Parathyroid adenoma (tissue), 2 donors: ENCODE measurements at regions not wholly inside any gene's neighbourhood (a gene's known extent, or its start where the extent isn't known, plus 50 kb on each side); places are given as distances from the start of the nearest gene placed in this dataset.

Source experiments
- H2AFZ ChIP-seq: fragments of 300-600 bp; sonication (generic); one replicate; pipeline ENCODE4 v1.7.0; 2017; ENCODE audit warnings: antibody characterized with exemption, mild to moderate bottlenecking
- H3K27ac ChIP-seq: fragments of 300-600 bp; sonication (generic); one replicate; pipeline ENCODE4 v1.7.0; 2017
- H3K27me3 ChIP-seq: fragments of 300-600 bp; sonication (generic); one replicate; pipeline ENCODE4 v1.7.0; 2017; ENCODE audit warnings: low read length; ENCODE audit not compliant: control insufficient read depth, insufficient read depth
- H3K36me3 ChIP-seq: fragments of 300-600 bp; sonication (generic); one replicate; pipeline ENCODE4 v1.7.0; 2017; ENCODE audit warnings: low read length; ENCODE audit not compliant: control insufficient read depth, insufficient read depth
- H3K4me1 ChIP-seq: fragments of 300-600 bp; sonication (generic); one replicate; pipeline ENCODE4 v1.7.0; 2017; ENCODE audit warnings: control low read depth
- H3K4me2 ChIP-seq: fragments of 300-600 bp; sonication (generic); one replicate; pipeline ENCODE4 v1.7.0; 2017; ENCODE audit warnings: low read length
- H3K4me3 ChIP-seq: fragments of 300-600 bp; sonication (generic); one replicate; pipeline ENCODE4 v1.7.0; 2017; ENCODE audit warnings: low read depth, low read length
- H3K79me2 ChIP-seq: fragments of 300-600 bp; sonication (generic); one replicate; pipeline ENCODE4 v1.7.0; 2017; ENCODE audit warnings: control low read depth
- H3K9ac ChIP-seq: fragments of 300-600 bp; sonication (generic); one replicate; pipeline ENCODE4 v1.7.0; 2017; ENCODE audit warnings: mild to moderate bottlenecking
- H3K9me3 ChIP-seq: fragments of 300-600 bp; sonication (generic); one replicate; pipeline ENCODE4 v1.7.0; 2017; ENCODE audit warnings: low read length; ENCODE audit not compliant: control insufficient read depth
- TF ChIP-seq, protein P1 (sequence below): fragments of 300-600 bp; sonication (generic); IDR thresholded peaks from one replicate; pipeline ENCODE4 v1.7.0; 2017; ENCODE audit warnings: antibody characterized with exemption, mild to moderate bottlenecking
- donor health status: primary hyperparathyroidism.

GRCh38 chr4:155599596-155599995 is 67.1 kb upstream of the GUCY1A1 start:
- H3K4me1 ChIP-seq = no peaks in the 10 kb centered on the region
- H3K36me3 ChIP-seq = no peaks in the 10 kb centered on the region
- TF ChIP-seq, protein P1, sequence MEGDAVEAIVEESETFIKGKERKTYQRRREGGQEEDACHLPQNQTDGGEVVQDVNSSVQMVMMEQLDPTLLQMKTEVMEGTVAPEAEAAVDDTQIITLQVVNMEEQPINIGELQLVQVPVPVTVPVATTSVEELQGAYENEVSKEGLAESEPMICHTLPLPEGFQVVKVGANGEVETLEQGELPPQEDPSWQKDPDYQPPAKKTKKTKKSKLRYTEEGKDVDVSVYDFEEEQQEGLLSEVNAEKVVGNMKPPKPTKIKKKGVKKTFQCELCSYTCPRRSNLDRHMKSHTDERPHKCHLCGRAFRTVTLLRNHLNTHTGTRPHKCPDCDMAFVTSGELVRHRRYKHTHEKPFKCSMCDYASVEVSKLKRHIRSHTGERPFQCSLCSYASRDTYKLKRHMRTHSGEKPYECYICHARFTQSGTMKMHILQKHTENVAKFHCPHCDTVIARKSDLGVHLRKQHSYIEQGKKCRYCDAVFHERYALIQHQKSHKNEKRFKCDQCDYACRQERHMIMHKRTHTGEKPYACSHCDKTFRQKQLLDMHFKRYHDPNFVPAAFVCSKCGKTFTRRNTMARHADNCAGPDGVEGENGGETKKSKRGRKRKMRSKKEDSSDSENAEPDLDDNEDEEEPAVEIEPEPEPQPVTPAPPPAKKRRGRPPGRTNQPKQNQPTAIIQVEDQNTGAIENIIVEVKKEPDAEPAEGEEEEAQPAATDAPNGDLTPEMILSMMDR = no peak
- no peaks in the 10 kb centered on the region for H3K79me2 ChIP-seq
- no peaks in the 10 kb centered on the region for H3K27me3 ChIP-seq
- no peak overlapping the region for H3K4me2 ChIP-seq
- no peak overlapping the region for H3K4me3 ChIP-seq
- H3K9ac ChIP-seq = no peak overlapping the region
- H3K27ac ChIP-seq = no peak overlapping the region
- H3K9me3 ChIP-seq = peaks cover 3% of the 10 kb centered on the region
- no peak overlapping the region for H2AFZ ChIP-seq

DNA sequence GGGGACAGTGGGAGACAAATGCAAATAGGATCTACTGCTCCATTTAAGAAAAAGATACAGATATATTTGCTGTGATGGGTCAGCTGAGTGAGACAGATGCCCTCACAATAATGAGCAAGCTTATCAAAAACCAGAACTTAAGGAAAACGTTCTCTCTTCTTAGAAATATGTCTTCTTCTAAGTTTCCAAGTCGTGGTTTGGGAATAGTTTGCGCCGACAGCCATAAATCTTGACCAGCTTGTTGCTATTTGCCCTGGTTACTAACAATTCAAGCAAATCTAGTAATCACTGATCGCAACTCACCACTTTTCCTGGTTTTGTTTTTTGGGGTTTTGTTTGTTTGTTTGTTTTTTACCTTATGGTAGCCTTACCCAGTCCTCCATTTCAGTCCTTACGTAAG is 67.6 kb upstream of the GUCY1A1 start:
- Histone ChIP-seq H2AFZ (no peak overlapping the region), H3K4me3 (no peak overlapping the region), H3K79me2 (no peaks in the 10 kb centered on the region), H3K4me2 (no peak overlapping the region), H3K36me3 (no peaks in the 10 kb centered on the region), H3K27ac (no peak overlapping the region), H3K4me1 (no peaks in the 10 kb centered on the region), H3K27me3 (no peaks in the 10 kb centered on the region), H3K9me3 (peaks cover 3% of the 10 kb centered on the region), H3K9ac (no peak overlapping the region)
- TF ChIP-seq, protein P1 = no peak

GRCh38 chr4:155597933-155598451 is 68.7 kb upstream of the GUCY1A1 start:
- H3K4me1 ChIP-seq = no peaks in the 10 kb centered on the region
- H3K36me3 ChIP-seq = no peaks in the 10 kb centered on the region
- H3K9ac ChIP-seq = no peak overlapping the region
- no peak overlapping the region for H3K27ac ChIP-seq
- H3K4me3 ChIP-seq = no peak overlapping the region
- H3K4me2 ChIP-seq = no peak overlapping the region
- H3K9me3 ChIP-seq = peaks cover 3% of the 10 kb centered on the region
- H2AFZ ChIP-seq = no peak overlapping the region
- TF ChIP-seq, protein P1 = no peak
- no peaks in the 10 kb centered on the region for H3K79me2 ChIP-seq
- no peaks in the 10 kb centered on the region for H3K27me3 ChIP-seq

DNA sequence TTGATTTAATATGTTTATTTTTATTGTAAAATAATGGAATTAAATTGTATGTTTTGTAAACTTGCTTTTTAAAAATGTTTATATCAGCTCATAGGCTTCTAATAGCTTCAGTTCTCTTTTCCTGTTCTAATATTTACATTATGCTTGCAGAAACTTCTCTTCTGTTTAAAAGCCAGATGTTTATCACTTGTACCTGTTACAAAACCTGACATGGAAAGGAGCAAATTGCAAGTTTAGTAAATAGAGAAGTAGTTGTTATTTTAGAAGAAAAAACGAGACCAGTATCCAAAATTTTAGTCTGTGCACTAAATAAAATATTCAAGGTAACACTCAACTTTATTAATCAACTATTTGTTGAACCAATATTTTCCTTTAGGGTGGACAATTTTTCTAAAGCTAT is 69.4 kb upstream of the GUCY1A1 start:
- H3K36me3 ChIP-seq = no peaks in the 10 kb centered on the region
- no peaks in the 10 kb centered on the region for H3K4me1 ChIP-seq
- H3K27me3 ChIP-seq = no peaks in the 10 kb centered on the region
- no peak overlapping the region for H2AFZ ChIP-seq
- no peak overlapping the region for H3K27ac ChIP-seq
- peaks cover 3% of the 10 kb centered on the region for H3K9me3 ChIP-seq
- H3K79me2 ChIP-seq = no peaks in the 10 kb centered on the region
- no peak overlapping the region for H3K9ac ChIP-seq
- no peak overlapping the region for H3K4me3 ChIP-seq
- TF ChIP-seq, protein P1 = no peak
- H3K4me2 ChIP-seq = no peak overlapping the region

GRCh38 chr4:155593793-155594192 is 72.9 kb upstream of the GUCY1A1 start:
- peaks cover 3% of the 10 kb centered on the region for H3K9me3 ChIP-seq
- no peaks in the 10 kb centered on the region for H3K4me1 ChIP-seq
- H3K27ac ChIP-seq = no peak overlapping the region
- H3K4me2 ChIP-seq = no peak overlapping the region
- H3K79me2 ChIP-seq = no peaks in the 10 kb centered on the region
- H2AFZ ChIP-seq = no peak overlapping the region
- H3K4me3 ChIP-seq = no peak overlapping the region
- H3K27me3 ChIP-seq = no peaks in the 10 kb centered on the region
- H3K36me3 ChIP-seq = no peaks in the 10 kb centered on the region
- H3K9ac ChIP-seq = no peak overlapping the region
- TF ChIP-seq, protein P1 = no peak
